ENCODE measurements at regions not wholly inside any gene's neighbourhood (a gene's known extent, or its start where the extent isn't known, plus 50 kb on each side); places are given as distances from the start of the nearest gene placed in this dataset.
"Not testable (repeated sequence)": the region's sequence is repeated elsewhere in the genome, so short reads cannot be mapped to it uniquely, and the experiment has no call there.

DNA sequence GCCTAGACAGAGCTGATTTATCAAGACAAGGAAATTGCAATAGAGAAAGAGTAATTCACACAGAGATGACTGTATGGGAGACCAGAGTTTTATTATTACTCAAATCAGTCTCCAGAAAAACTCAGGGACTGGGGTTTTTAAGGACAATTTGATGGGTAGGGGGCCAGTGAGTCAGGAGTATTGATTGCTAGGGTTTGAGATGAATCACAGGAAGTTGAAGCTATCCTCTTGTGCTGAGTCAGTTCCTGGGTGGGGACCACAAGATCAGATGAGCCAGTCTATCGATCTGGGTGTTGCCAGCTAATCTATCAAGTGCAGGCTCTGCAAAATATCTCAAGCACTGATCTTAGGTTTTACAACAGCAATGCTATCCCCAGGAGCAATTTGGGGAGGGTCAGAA, 87.4 kb upstream of the TGIF2LY start:
- TF ChIP-seq YY1 (IDR thresholded peaks at IDR 0.05; ENCODE audit: insufficient read depth, insufficient read length); SUZ12 (IDR thresholded peaks at IDR 0.05; ENCODE audit: extremely low read depth, insufficient read depth, insufficient read length); ZNF274 (IDR thresholded peaks at IDR 0.05; ENCODE audit: low read depth, low read length): not testable (repeated sequence)
